Skin epidermis (tissue), 12 donors: ENCODE measurements at regions not wholly inside any gene's neighbourhood (a gene's known extent, or its start where the extent isn't known, plus 50 kb on each side); places are given as distances from the start of the nearest gene placed in this dataset.

ENCODE experiments used
- H3K27ac ChIP-seq, 21 experiments: fragments of 200-600 bp; sonication (generic) in 11 of 21; one replicate each; pipeline ENCODE4 v1.5.0; 2020; ENCODE audit warnings: mild to moderate bottlenecking in 3 of 21, inconsistent platforms in 2 of 21, moderate library complexity in 2 of 21
- H3K4me3 ChIP-seq, 7 experiments: fragments of 200-600 bp; sonication (generic) in 2 of 7; one replicate each; pipeline ENCODE4 v1.5.0; 2020; ENCODE audit warnings: inconsistent platforms in 2 of 7, mild to moderate bottlenecking in 2 of 7, moderate library complexity in 1 of 7

GRCh38 chr6:40315060-40315459, 272.1 kb downstream of the LRFN2 start:
- H3K4me3 ChIP-seq: no peak overlapping the region
- no peak overlapping the region for H3K27ac ChIP-seq

- no peak overlapping the region for H3K27ac ChIP-seq
- H3K4me3 ChIP-seq: no peak overlapping the region
Measured at GRCh38 chr6:40313582-40313981, 273.6 kb downstream of the LRFN2 start.

GRCh38 chr6:40312213-40313015, 274.8 kb downstream of the LRFN2 start:
- Histone ChIP-seq H3K27ac (no peak overlapping the region), H3K4me3 (no peak overlapping the region)

GRCh38 chr6:40308533-40309306, 278.4 kb downstream of the LRFN2 start:
- no peak overlapping the region for H3K27ac ChIP-seq
- no peak overlapping the region for H3K4me3 ChIP-seq

GRCh38 chr6:40307712-40308111, 279.5 kb downstream of the LRFN2 start:
- H3K27ac ChIP-seq: no peak overlapping the region
- H3K4me3 ChIP-seq: no peak overlapping the region

- Histone ChIP-seq H3K27ac (no peak overlapping the region), H3K4me3 (no peak overlapping the region)
Measured at GRCh38 chr6:40302856-40303454, 284.2 kb downstream of the LRFN2 start.

- no peak overlapping the region for H3K27ac ChIP-seq
- no peak overlapping the region for H3K4me3 ChIP-seq
Measured at GRCh38 chr6:40299681-40300080, 287.5 kb downstream of the LRFN2 start.

- H3K27ac ChIP-seq: no peak overlapping the region
- H3K4me3 ChIP-seq: no peak overlapping the region
Measured at GRCh38 chr6:40298207-40298606, 289.0 kb downstream of the LRFN2 start.

GRCh38 chr6:40295251-40295950, 291.8 kb downstream of the LRFN2 start:
- Histone ChIP-seq H3K27ac (no peak overlapping the region), H3K4me3 (no peak overlapping the region)

GRCh38 chr6:40293460-40294185, 293.5 kb downstream of the LRFN2 start:
- H3K4me3 ChIP-seq: no peak overlapping the region
- no peak overlapping the region for H3K27ac ChIP-seq

GRCh38 chr6:40293060-40293459, 294.1 kb downstream of the LRFN2 start:
- Histone ChIP-seq H3K4me3 (no peak overlapping the region), H3K27ac (no peak overlapping the region)

- Histone ChIP-seq H3K4me3 (no peak overlapping the region), H3K27ac (no peak overlapping the region)
Measured at GRCh38 chr6:40290816-40291215, 296.3 kb downstream of the LRFN2 start.

GRCh38 chr6:40288919-40289318, 298.2 kb downstream of the LRFN2 start:
- Histone ChIP-seq H3K27ac (no peak overlapping the region), H3K4me3 (no peak overlapping the region)

- H3K4me3 ChIP-seq: no peak overlapping the region
- H3K27ac ChIP-seq: no peak overlapping the region
Measured at GRCh38 chr6:40287296-40287850, 299.8 kb downstream of the LRFN2 start.

- no peak overlapping the region for H3K27ac ChIP-seq
- H3K4me3 ChIP-seq: no peak overlapping the region
Measured at GRCh38 chr6:40286721-40287120, 300.4 kb downstream of the LRFN2 start.

GRCh38 chr6:40285996-40286395, 301.2 kb downstream of the LRFN2 start:
- Histone ChIP-seq H3K4me3 (no peak overlapping the region), H3K27ac (no peak overlapping the region)

- H3K4me3 ChIP-seq: no peak overlapping the region
- H3K27ac ChIP-seq: no peak overlapping the region
Measured at GRCh38 chr6:40285535-40285934, 301.6 kb downstream of the LRFN2 start.

GRCh38 chr6:40282986-40283385, 304.2 kb downstream of the LRFN2 start:
- H3K27ac ChIP-seq: no peak overlapping the region
- H3K4me3 ChIP-seq: no peak overlapping the region

- no peak overlapping the region for H3K27ac ChIP-seq
- no peak overlapping the region for H3K4me3 ChIP-seq
Measured at GRCh38 chr6:40281402-40281801, 305.8 kb downstream of the LRFN2 start.
